GM23338 (cell line): ENCODE measurements at regions not wholly inside any gene's neighbourhood (a gene's known extent, or its start where the extent isn't known, plus 50 kb on each side); places are given as distances from the start of the nearest gene placed in this dataset.

Experiments
- ATAC-seq: fragments of 200-7000 bp; cut with Tn5 transposase; 3 replicates; pipeline ENCODE4 v1.9.1; 2020
- DNase-seq: peaks from one replicate; pipeline ENCODE4 v3.0.0-alpha.2; 2015; ENCODE audit warnings: low spot score
- H2AFZ ChIP-seq: fragments of 200-600 bp; sonication (generic); 2 replicates; pipeline ENCODE4 v1.8.0; 2016; ENCODE audit warnings: antibody characterized with exemption, mild to moderate bottlenecking, moderate library complexity
- H3F3A ChIP-seq: fragments of 200-600 bp; sonication (generic); replicated peaks from 2 replicates; pipeline ENCODE4 v1.8.0; 2017; ENCODE audit warnings: antibody characterized with exemption, mixed run types, low read depth
- H3K27ac ChIP-seq: fragments of 200-600 bp; sonication (generic); 2 replicates; pipeline ENCODE4 v1.6.1; 2016; ENCODE audit warnings: low read depth
- H3K27me3 ChIP-seq: fragments of 200-600 bp; sonication (generic); 2 replicates; pipeline ENCODE4 v1.8.0; 2016; ENCODE audit warnings: mild to moderate bottlenecking, mixed run types, moderate library complexity; ENCODE audit not compliant: insufficient read depth
- H3K36me3 ChIP-seq: fragments of 200-600 bp; sonication (generic); 2 replicates; pipeline ENCODE4 v1.8.0; 2016; ENCODE audit warnings: mild to moderate bottlenecking; ENCODE audit not compliant: insufficient read depth
- H3K4me1 ChIP-seq: fragments of 200-600 bp; sonication (generic); 2 replicates; pipeline ENCODE4 v1.8.0; 2016; ENCODE audit warnings: mild to moderate bottlenecking, moderate library complexity; ENCODE audit not compliant: insufficient read depth
- H3K4me2 ChIP-seq: fragments of 200-600 bp; sonication (generic); 2 replicates; pipeline ENCODE4 v1.7.1; 2017; ENCODE audit warnings: mixed run types
- H3K4me3 ChIP-seq: fragments of 200-600 bp; sonication (generic); 2 replicates; pipeline ENCODE4 v1.6.1; 2016; ENCODE audit warnings: mixed run types
- H3K79me2 ChIP-seq: fragments of 200-600 bp; sonication (generic); replicated peaks from 2 replicates; pipeline ENCODE4 v1.8.0; 2017; ENCODE audit warnings: mild to moderate bottlenecking; ENCODE audit not compliant: insufficient read depth
- H3K9me2 ChIP-seq: fragments of 200-600 bp; sonication (generic); 2 replicates; pipeline ENCODE4 v1.8.0; 2017; ENCODE audit not compliant: insufficient read depth
- H4K20me1 ChIP-seq: fragments of 200-600 bp; sonication (generic); replicated peaks from 2 replicates; pipeline ENCODE4 v1.8.0; 2017; ENCODE audit warnings: mild to moderate bottlenecking; ENCODE audit not compliant: insufficient read depth
- H3K27ac Mint-ChIP-seq: 2 replicates; pipeline ENCODE4 v1.8.0; 2020; ENCODE audit warnings: inconsistent platforms, mild to moderate bottlenecking, moderate library complexity, mixed read lengths
- H3K27me3 Mint-ChIP-seq: 3 replicates; pipeline ENCODE4 v1.8.0; 2022; ENCODE audit warnings: low read depth, mild to moderate bottlenecking, moderate library complexity, mixed read lengths, inconsistent platforms; ENCODE audit not compliant: insufficient read depth, poor library complexity
- H3K36me3 Mint-ChIP-seq: 3 replicates; pipeline ENCODE4 v1.8.0; 2021; ENCODE audit warnings: low read depth, mild to moderate bottlenecking, inconsistent platforms, moderate library complexity, mixed read lengths
- H3K4me1 Mint-ChIP-seq: 3 replicates; pipeline ENCODE4 v1.8.0; 2020; ENCODE audit warnings: mild to moderate bottlenecking, inconsistent platforms, mixed read lengths
- H3K4me3 Mint-ChIP-seq: 3 replicates; pipeline ENCODE4 v1.8.0; 2021; ENCODE audit warnings: moderate library complexity, mild to moderate bottlenecking, inconsistent platforms, mixed read lengths
- H3K9me3 Mint-ChIP-seq: 3 replicates; pipeline ENCODE4 v1.8.0; 2020; ENCODE audit warnings: moderate library complexity, mild to moderate bottlenecking, inconsistent platforms, mixed read lengths
- CREB1 ChIP-seq: fragments of 250-450 bp; sonication (Bioruptor Pico); IDR thresholded peaks from 2 replicates; pipeline ENCODE4 v1.5.0; 2020; ENCODE audit warnings: low read depth, mild to moderate bottlenecking, moderate library complexity
- EZH2phosphoT487 ChIP-seq: fragments of 200-600 bp; sonication (generic); IDR thresholded peaks from one replicate; pipeline ENCODE4 v1.8.1; 2018; ENCODE audit warnings: antibody characterized with exemption; ENCODE audit not compliant: unreplicated experiment
- POLR2AphosphoS5 ChIP-seq: IDR thresholded peaks from 2 replicates; pipeline ENCODE4 v1.6.1; 2016; ENCODE audit warnings: antibody characterized with exemption, low read depth
- TF ChIP-seq, protein P1 (sequence below), 2 experiments: fragments of 200-600 bp in 1 of 2; sonication (generic) in 1 of 2; conservative IDR thresholded peaks; 2 replicates each; pipeline versions ENCODE4 v1.5.1 to v1.6.1; 2016 to 2017; ENCODE audit warnings: antibody characterized with exemption in 2 of 2, low read depth in 2 of 2, mild to moderate bottlenecking in 2 of 2, moderate library complexity in 1 of 2
- TF ChIP-seq, protein P2 (sequence below): fragments of 250-450 bp; sonication (Bioruptor Pico); IDR thresholded peaks from 2 replicates; pipeline ENCODE4 v1.5.0; 2020; ENCODE audit warnings: mild to moderate bottlenecking, moderate library complexity
- TF ChIP-seq, protein P3 (sequence below): IDR thresholded peaks from 2 replicates; pipeline ENCODE4 v1.6.1; 2016; ENCODE audit warnings: antibody characterized with exemption

DNA sequence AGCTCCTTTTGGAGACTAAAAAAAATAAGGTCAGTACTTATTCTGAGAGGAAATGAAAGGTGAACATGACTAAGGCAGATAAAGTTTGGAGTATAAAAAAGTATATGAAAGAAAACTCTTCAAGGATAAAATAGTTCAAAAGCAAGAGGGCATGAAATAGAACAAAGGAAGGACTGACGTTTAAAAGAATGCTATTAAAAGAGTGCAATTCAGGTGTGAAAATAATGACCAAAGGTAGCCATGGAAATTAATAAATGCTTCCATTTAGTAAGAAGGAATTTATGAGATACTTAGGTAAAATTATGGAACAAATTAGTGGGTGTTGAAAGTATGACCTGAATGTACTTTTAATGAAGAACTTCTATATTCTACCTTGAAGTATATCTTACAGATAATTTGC is 128.2 kb upstream of the WDFY3 start (continued):
- TF ChIP-seq, protein P1, sequence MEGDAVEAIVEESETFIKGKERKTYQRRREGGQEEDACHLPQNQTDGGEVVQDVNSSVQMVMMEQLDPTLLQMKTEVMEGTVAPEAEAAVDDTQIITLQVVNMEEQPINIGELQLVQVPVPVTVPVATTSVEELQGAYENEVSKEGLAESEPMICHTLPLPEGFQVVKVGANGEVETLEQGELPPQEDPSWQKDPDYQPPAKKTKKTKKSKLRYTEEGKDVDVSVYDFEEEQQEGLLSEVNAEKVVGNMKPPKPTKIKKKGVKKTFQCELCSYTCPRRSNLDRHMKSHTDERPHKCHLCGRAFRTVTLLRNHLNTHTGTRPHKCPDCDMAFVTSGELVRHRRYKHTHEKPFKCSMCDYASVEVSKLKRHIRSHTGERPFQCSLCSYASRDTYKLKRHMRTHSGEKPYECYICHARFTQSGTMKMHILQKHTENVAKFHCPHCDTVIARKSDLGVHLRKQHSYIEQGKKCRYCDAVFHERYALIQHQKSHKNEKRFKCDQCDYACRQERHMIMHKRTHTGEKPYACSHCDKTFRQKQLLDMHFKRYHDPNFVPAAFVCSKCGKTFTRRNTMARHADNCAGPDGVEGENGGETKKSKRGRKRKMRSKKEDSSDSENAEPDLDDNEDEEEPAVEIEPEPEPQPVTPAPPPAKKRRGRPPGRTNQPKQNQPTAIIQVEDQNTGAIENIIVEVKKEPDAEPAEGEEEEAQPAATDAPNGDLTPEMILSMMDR (conservative IDR thresholded peaks at IDR 0.05; ENCODE audit: low read depth in 2 of 2) = no peak
- TF ChIP-seq CREB1 (no peak), EZH2phosphoT487 (no peak), POLR2AphosphoS5 (no peak)
- TF ChIP-seq, protein P2, sequence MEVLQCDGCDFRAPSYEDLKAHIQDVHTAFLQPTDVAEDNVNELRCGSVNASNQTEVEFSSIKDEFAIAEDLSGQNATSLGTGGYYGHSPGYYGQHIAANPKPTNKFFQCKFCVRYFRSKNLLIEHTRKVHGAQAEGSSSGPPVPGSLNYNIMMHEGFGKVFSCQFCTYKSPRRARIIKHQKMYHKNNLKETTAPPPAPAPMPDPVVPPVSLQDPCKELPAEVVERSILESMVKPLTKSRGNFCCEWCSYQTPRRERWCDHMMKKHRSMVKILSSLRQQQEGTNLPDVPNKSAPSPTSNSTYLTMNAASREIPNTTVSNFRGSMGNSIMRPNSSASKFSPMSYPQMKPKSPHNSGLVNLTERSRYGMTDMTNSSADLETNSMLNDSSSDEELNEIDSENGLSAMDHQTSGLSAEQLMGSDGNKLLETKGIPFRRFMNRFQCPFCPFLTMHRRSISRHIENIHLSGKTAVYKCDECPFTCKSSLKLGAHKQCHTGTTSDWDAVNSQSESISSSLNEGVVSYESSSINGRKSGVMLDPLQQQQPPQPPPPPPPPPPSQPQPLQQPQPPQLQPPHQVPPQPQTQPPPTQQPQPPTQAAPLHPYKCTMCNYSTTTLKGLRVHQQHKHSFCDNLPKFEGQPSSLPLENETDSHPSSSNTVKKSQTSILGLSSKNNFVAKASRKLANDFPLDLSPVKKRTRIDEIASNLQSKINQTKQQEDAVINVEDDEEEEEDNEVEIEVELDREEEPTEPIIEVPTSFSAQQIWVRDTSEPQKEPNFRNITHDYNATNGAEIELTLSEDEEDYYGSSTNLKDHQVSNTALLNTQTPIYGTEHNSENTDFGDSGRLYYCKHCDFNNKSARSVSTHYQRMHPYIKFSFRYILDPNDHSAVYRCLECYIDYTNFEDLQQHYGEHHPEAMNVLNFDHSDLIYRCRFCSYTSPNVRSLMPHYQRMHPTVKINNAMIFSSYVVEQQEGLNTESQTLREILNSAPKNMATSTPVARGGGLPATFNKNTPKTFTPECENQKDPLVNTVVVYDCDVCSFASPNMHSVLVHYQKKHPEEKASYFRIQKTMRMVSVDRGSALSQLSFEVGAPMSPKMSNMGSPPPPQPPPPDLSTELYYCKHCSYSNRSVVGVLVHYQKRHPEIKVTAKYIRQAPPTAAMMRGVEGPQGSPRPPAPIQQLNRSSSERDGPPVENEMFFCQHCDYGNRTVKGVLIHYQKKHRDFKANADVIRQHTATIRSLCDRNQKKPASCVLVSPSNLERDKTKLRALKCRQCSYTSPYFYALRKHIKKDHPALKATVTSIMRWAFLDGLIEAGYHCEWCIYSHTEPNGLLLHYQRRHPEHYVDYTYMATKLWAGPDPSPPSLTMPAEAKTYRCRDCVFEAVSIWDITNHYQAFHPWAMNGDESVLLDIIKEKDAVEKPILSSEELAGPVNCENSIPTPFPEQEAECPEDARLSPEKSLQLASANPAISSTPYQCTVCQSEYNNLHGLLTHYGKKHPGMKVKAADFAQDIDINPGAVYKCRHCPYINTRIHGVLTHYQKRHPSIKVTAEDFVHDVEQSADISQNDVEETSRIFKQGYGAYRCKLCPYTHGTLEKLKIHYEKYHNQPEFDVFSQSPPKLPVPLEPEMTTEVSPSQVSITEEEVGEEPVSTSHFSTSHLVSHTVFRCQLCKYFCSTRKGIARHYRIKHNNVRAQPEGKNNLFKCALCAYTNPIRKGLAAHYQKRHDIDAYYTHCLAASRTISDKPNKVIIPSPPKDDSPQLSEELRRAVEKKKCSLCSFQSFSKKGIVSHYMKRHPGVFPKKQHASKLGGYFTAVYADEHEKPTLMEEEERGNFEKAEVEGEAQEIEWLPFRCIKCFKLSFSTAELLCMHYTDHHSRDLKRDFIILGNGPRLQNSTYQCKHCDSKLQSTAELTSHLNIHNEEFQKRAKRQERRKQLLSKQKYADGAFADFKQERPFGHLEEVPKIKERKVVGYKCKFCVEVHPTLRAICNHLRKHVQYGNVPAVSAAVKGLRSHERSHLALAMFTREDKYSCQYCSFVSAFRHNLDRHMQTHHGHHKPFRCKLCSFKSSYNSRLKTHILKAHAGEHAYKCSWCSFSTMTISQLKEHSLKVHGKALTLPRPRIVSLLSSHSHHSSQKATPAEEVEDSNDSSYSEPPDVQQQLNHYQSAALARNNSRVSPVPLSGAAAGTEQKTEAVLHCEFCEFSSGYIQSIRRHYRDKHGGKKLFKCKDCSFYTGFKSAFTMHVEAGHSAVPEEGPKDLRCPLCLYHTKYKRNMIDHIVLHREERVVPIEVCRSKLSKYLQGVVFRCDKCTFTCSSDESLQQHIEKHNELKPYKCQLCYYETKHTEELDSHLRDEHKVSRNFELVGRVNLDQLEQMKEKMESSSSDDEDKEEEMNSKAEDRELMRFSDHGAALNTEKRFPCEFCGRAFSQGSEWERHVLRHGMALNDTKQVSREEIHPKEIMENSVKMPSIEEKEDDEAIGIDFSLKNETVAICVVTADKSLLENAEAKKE = no peak

DNA sequence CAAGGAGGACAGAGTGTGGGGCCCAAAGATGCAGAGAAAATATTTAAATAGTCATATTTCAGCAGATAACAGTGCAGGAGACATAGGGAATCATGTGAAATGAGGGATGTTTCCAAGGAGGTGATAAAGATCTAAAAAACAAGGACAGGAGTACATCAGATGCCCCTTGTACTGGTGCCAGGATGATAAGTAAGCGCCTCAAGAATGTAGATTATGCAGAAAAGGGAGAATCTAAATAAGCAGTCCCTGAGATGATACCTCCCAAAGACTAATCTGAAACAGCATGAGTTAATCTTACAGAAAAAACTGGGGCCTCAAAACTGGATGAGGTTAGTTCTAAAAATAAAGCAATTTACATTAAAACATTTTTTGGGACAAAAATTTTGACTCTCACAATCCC is 136.1 kb upstream of the WDFY3 start:
- no peak overlapping the region for H3K4me2 ChIP-seq
- no peaks in the 10 kb centered on the region for H3K36me3 ChIP-seq
- no peaks in the 10 kb centered on the region for H4K20me1 ChIP-seq
- ATAC-seq (no peak), DNase-seq (no peak)
- no peaks in the 10 kb centered on the region for H3K36me3 Mint-ChIP-seq
- no peak overlapping the region for H3K27ac ChIP-seq
- H3K79me2 ChIP-seq = no peaks in the 10 kb centered on the region
- no peaks in the 10 kb centered on the region for H3K4me1 ChIP-seq
- H3K27ac Mint-ChIP-seq = no peak overlapping the region
- H3K4me3 ChIP-seq = no peak overlapping the region
- peaks cover 9% of the 10 kb centered on the region; the same call in 2 of the 3 replicates for H3K9me3 Mint-ChIP-seq
- H2AFZ ChIP-seq = no peak overlapping the region
- H3F3A ChIP-seq = no peaks in the 10 kb centered on the region
- no peaks in the 10 kb centered on the region for H3K27me3 Mint-ChIP-seq
- H3K27me3 ChIP-seq = no peaks in the 10 kb centered on the region
- no peak overlapping the region for H3K4me3 Mint-ChIP-seq
- H3K4me1 Mint-ChIP-seq = no peaks in the 10 kb centered on the region
- peaks cover 12% of the 10 kb centered on the region for H3K9me2 ChIP-seq
- TF ChIP-seq, protein P2 = no peak
- TF ChIP-seq, protein P3, sequence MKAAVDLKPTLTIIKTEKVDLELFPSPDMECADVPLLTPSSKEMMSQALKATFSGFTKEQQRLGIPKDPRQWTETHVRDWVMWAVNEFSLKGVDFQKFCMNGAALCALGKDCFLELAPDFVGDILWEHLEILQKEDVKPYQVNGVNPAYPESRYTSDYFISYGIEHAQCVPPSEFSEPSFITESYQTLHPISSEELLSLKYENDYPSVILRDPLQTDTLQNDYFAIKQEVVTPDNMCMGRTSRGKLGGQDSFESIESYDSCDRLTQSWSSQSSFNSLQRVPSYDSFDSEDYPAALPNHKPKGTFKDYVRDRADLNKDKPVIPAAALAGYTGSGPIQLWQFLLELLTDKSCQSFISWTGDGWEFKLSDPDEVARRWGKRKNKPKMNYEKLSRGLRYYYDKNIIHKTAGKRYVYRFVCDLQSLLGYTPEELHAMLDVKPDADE = no peak
- no peak for TF ChIP-seq EZH2phosphoT487
